ENCODE measurements at regions not wholly inside any gene's neighbourhood (a gene's known extent, or its start where the extent isn't known, plus 50 kb on each side); places are given as distances from the start of the nearest gene placed in this dataset.

DNA sequence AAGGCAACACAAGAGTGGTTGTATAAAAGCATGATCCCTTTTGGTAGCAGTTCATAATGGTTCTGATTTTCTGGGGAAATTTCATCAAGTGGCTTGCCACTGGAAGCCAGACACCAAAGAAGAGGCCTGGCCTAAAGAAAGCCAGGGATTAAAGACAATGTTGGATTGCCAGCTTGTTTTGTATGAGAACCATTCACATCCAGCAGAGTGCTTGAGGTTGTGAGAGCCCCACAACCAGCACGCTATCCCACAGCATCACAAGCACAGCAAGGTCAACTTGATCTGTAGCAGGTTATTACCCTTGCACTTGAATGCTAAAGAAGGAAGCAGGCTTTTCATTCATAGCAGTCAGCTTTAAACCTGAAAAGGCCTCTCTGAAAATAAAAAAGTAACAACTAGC, 399.8 kb downstream of the PLPP3 start:
- Histone ChIP-seq H3K4me3 (no peak overlapping the region), H3K36me3 (ENCODE audit: insufficient read depth, low read length) (no peaks in the 10 kb centered on the region), H3K27ac (no peak overlapping the region), H3K9me3 (ENCODE audit: low read depth, low read length) (no peaks in the 10 kb centered on the region), H3K9ac (ENCODE audit: insufficient read length) (no peak overlapping the region)
- DNase-seq (ENCODE audit: low read depth, low spot score), result no peak
- TF ChIP-seq FOXP2 (optimal IDR thresholded peaks at IDR 0.05; ENCODE audit: control extremely low read depth, extremely low read length, insufficient read depth) (no peak), EZH2 (IDR thresholded peaks at IDR 0.05) (no peak), POLR2AphosphoS5 (IDR thresholded peaks at IDR 0.05; ENCODE audit: borderline replicate concordance, low read depth, low read length) (no peak)

DNA sequence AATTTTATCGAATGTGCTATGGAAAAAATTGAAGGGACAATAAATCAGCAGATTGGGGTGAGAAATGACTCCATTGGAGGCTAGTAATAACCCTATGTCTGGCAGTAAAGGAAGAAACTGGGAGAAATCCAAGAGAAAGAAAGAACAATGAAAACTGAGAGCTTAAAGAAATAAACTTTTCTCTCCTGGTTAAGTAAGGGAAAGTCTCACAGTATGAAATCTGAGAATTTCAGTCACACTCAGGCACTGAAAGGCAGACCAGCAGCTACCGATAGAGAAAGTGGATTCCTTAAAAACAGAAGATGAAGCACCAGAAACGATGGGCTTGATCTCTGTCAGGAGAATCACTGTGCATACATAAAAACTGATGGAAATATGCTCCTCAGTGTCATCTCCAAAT, 404.2 kb downstream of the PLPP3 start:
- Histone ChIP-seq H3K4me3 (no peak overlapping the region), H3K36me3 (ENCODE audit: insufficient read depth, low read length) (no peaks in the 10 kb centered on the region), H3K9ac (ENCODE audit: insufficient read length) (no peak overlapping the region), H3K9me3 (ENCODE audit: low read depth, low read length) (no peaks in the 10 kb centered on the region), H3K27ac (no peak overlapping the region)
- TF ChIP-seq EZH2 (IDR thresholded peaks at IDR 0.05) (no peak), POLR2AphosphoS5 (IDR thresholded peaks at IDR 0.05; ENCODE audit: borderline replicate concordance, low read depth, low read length) (no peak), FOXP2 (optimal IDR thresholded peaks at IDR 0.05; ENCODE audit: control extremely low read depth, extremely low read length, insufficient read depth) (no peak)
- DNase-seq (ENCODE audit: low read depth, low spot score), result no peak

DNA sequence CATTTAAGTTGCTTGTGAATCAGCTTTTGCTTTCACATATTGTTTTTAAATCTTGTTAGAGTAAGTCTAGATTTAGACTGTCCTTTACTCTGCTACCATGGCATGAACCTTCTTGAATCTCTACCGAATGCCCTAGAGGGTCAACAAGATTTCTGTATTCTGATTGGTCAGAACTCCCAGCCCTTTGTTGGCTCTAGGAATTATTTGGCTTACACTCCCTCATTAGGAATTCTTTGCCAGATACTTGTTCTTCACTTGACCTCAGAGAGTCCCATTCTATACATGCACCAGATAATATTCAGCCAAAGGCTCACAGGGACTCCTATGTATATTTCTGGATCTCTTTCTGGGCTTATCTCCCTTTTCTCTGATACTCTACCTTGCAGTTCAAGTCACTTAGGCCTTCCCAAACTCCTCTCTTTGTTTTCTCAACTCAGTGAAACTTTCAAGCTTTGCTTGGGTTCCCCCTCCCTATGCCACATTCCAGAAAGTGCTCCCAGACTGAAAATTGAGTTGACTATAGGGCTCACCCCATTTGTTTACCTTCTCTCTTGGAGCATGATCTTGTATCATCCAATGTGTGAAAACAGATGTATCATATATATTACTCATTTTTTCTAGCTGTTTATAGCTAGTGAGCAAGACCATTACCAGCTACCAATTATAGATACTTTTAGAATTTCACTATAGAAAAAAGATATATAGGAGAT, 405.0 kb downstream of the PLPP3 start:
- no peak for TF ChIP-seq FOXP2 (optimal IDR thresholded peaks at IDR 0.05; ENCODE audit: control extremely low read depth, extremely low read length, insufficient read depth)
- TF ChIP-seq EZH2 (IDR thresholded peaks at IDR 0.05), result no peak
- TF ChIP-seq POLR2AphosphoS5 (IDR thresholded peaks at IDR 0.05; ENCODE audit: borderline replicate concordance, low read depth, low read length), result no peak
- Histone ChIP-seq H3K9me3 (ENCODE audit: low read depth, low read length) (no peaks in the 10 kb centered on the region), H3K9ac (ENCODE audit: insufficient read length) (no peak overlapping the region), H3K4me3 (no peak overlapping the region), H3K36me3 (ENCODE audit: insufficient read depth, low read length) (no peaks in the 10 kb centered on the region), H3K27ac (no peak overlapping the region)
- no peak for DNase-seq (ENCODE audit: low read depth, low spot score)

DNA sequence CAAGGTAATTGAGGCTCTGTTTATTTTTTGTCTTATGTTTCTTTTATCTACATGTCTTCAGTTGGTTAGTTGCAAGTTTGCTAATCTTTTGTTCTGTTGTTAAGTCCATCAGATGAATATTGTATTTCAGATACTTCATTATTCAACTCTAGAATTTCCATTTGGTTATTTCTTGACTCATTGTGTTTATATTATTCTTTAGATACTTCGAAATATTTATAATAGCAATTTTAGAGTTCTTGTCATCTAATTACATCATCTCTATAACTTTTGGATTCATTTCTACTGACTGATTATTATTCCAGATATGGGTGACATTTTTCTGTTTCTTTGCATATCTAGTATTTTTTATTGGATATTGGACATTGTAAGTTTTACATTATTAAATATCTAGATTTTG, 405.6 kb downstream of the PLPP3 start:
- H3K9ac ChIP-seq (ENCODE audit: insufficient read length), result no peak overlapping the region
- no peak for DNase-seq (ENCODE audit: low read depth, low spot score)
- no peak for TF ChIP-seq POLR2AphosphoS5 (IDR thresholded peaks at IDR 0.05; ENCODE audit: borderline replicate concordance, low read depth, low read length)
- no peak for TF ChIP-seq EZH2 (IDR thresholded peaks at IDR 0.05)
- no peak for TF ChIP-seq FOXP2 (optimal IDR thresholded peaks at IDR 0.05; ENCODE audit: control extremely low read depth, extremely low read length, insufficient read depth)
- H3K9me3 ChIP-seq (ENCODE audit: low read depth, low read length), result no peaks in the 10 kb centered on the region
- H3K36me3 ChIP-seq (ENCODE audit: insufficient read depth, low read length), result no peaks in the 10 kb centered on the region
- no peak overlapping the region for H3K27ac ChIP-seq
- no peak overlapping the region for H3K4me3 ChIP-seq

DNA sequence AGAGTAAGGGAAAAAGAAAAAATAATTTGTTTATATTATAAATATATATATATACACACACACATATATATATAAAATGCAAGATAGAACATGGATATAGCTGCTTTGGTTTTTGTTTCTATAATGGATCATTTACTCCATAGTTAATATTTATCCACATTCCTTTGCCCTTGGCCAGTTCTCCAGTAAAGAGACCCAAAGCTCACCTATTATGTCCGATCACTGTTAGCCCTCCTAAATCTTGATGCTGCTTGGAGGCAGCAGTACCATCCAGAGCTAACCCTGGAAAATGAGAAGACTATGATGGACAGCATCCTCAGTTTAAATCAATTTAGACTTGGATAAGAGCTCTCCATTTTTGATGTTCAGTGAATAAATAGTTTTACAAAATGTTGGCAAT, 407.7 kb downstream of the PLPP3 start:
- DNase-seq (ENCODE audit: low read depth, low spot score), result no peak
- no peaks in the 10 kb centered on the region for H3K36me3 ChIP-seq (ENCODE audit: insufficient read depth, low read length)
- no peak overlapping the region for H3K4me3 ChIP-seq
- no peak overlapping the region for H3K9ac ChIP-seq (ENCODE audit: insufficient read length)
- TF ChIP-seq EZH2 (IDR thresholded peaks at IDR 0.05) (no peak), POLR2AphosphoS5 (IDR thresholded peaks at IDR 0.05; ENCODE audit: borderline replicate concordance, low read depth, low read length) (no peak), FOXP2 (optimal IDR thresholded peaks at IDR 0.05; ENCODE audit: control extremely low read depth, extremely low read length, insufficient read depth) (no peak)
- H3K9me3 ChIP-seq (ENCODE audit: low read depth, low read length), result no peaks in the 10 kb centered on the region
- no peak overlapping the region for H3K27ac ChIP-seq

DNA sequence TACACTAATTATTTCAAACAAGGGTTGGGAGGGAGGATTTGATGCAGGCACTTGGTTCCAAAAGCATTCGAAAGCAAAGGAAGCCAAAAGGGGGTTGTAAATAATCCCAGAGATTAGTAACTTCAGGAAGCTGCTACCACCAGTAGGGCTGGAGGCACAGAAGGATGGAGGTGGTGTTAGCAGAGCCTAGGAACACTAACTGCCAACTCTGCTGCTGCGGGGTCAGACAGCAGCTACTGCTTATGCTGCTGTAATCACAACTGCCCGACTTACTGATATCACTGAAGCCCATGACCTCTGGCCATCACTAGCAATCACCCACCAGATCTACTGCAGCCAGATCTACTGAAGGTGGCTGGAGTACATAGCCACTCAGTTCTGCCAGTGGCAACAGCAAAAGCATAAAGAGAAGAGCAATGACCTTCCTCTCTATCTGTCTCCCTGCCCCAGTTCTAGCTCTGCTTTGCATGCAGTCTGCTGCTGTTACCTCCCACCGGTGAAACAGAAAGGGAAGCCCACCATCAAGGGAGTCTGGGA, 408.5 kb downstream of the PLPP3 start:
- Histone ChIP-seq H3K9ac (ENCODE audit: insufficient read length) (no peak overlapping the region), H3K4me3 (no peak overlapping the region), H3K36me3 (ENCODE audit: insufficient read depth, low read length) (no peaks in the 10 kb centered on the region), H3K27ac (no peak overlapping the region), H3K9me3 (ENCODE audit: low read depth, low read length) (no peaks in the 10 kb centered on the region)
- TF ChIP-seq FOXP2 (optimal IDR thresholded peaks at IDR 0.05; ENCODE audit: control extremely low read depth, extremely low read length, insufficient read depth) (no peak), POLR2AphosphoS5 (IDR thresholded peaks at IDR 0.05; ENCODE audit: borderline replicate concordance, low read depth, low read length) (no peak), EZH2 (IDR thresholded peaks at IDR 0.05) (no peak)
- no peak for DNase-seq (ENCODE audit: low read depth, low spot score)

DNA sequence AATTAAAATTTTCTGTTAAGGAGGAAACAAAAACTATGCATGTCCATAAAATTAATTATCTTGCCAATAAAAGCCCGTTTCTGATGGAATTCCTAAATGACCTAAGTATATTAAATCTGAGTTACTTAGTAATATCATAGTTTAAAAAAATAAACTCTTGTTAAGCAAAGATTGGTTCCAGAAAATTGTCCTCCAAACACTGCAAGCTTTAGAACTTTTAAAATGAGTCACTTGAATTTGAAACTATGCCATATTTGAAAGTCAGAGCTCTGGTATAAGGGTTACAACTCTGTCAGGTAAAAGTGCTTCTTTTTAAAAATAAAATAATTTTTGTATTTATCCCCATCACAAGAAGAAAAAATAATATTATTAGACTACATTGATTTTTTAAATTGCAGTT, 409.5 kb downstream of the PLPP3 start:
- H3K9me3 ChIP-seq (ENCODE audit: low read depth, low read length), result no peaks in the 10 kb centered on the region
- TF ChIP-seq FOXP2 (optimal IDR thresholded peaks at IDR 0.05; ENCODE audit: control extremely low read depth, extremely low read length, insufficient read depth), result no peak
- no peak for TF ChIP-seq POLR2AphosphoS5 (IDR thresholded peaks at IDR 0.05; ENCODE audit: borderline replicate concordance, low read depth, low read length)
- TF ChIP-seq EZH2 (IDR thresholded peaks at IDR 0.05), result no peak
- DNase-seq (ENCODE audit: low read depth, low spot score), result no peak
- no peak overlapping the region for H3K27ac ChIP-seq
- no peak overlapping the region for H3K4me3 ChIP-seq
- no peak overlapping the region for H3K9ac ChIP-seq (ENCODE audit: insufficient read length)
- no peaks in the 10 kb centered on the region for H3K36me3 ChIP-seq (ENCODE audit: insufficient read depth, low read length)

DNA sequence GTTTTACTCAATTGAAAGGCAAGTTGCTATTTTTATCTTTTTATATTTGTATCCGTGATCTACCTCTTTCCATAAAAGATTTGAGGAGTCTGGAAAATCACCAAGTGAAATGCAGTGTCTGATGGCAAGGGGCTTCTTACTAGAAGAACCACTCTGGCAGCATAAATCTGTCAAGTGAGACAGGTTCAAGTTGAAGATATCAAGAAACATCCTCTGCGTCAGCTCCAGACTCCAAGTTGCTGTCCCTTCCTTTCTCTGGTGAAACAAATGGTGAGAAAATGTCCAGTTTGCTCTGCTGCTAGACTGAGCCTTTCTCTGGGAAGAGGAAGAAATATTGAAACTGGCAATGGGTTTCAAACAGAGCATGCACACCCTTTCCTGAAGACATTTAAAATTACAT, 411.2 kb downstream of the PLPP3 start:
- Histone ChIP-seq H3K27ac (no peak overlapping the region), H3K36me3 (ENCODE audit: insufficient read depth, low read length) (no peaks in the 10 kb centered on the region), H3K9me3 (ENCODE audit: low read depth, low read length) (no peaks in the 10 kb centered on the region), H3K4me3 (no peak overlapping the region), H3K9ac (ENCODE audit: insufficient read length) (no peak overlapping the region)
- DNase-seq (ENCODE audit: low read depth, low spot score), result no peak
- TF ChIP-seq FOXP2 (optimal IDR thresholded peaks at IDR 0.05; ENCODE audit: control extremely low read depth, extremely low read length, insufficient read depth) (no peak), EZH2 (IDR thresholded peaks at IDR 0.05) (no peak), POLR2AphosphoS5 (IDR thresholded peaks at IDR 0.05; ENCODE audit: borderline replicate concordance, low read depth, low read length) (no peak)

DNA sequence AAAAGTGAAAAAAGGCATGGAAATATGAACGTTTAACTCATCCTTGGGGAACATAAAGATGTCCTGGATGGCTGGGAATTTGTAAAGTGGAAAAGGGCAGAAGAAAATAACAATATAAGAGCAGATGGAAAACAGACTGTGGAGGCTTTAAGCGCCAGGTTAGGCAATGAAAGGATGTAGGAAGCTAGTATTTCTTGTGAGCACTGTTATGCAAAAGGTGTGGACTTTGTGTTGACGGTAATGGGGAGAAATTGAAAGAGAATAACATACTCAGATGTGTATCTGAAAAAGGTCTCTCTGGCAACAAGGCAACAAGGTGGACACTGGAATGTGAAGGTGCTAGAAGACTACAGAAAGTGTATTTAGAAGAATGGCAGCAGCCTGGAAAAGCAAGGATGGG, 411.8 kb downstream of the PLPP3 start:
- no peak for DNase-seq (ENCODE audit: low read depth, low spot score)
- Histone ChIP-seq H3K9me3 (ENCODE audit: low read depth, low read length) (no peaks in the 10 kb centered on the region), H3K27ac (no peak overlapping the region), H3K4me3 (no peak overlapping the region), H3K36me3 (ENCODE audit: insufficient read depth, low read length) (no peaks in the 10 kb centered on the region), H3K9ac (ENCODE audit: insufficient read length) (no peak overlapping the region)
- TF ChIP-seq POLR2AphosphoS5 (IDR thresholded peaks at IDR 0.05; ENCODE audit: borderline replicate concordance, low read depth, low read length), result no peak
- no peak for TF ChIP-seq FOXP2 (optimal IDR thresholded peaks at IDR 0.05; ENCODE audit: control extremely low read depth, extremely low read length, insufficient read depth)
- TF ChIP-seq EZH2 (IDR thresholded peaks at IDR 0.05), result no peak
